Stromal cell of bone marrow (primary cell): ENCODE measurements at regions not wholly inside any gene's neighbourhood (a gene's known extent, or its start where the extent isn't known, plus 50 kb on each side); places are given as distances from the start of the nearest gene placed in this dataset.
A peak's percentile ranks its signal among the peaks of the same experiment; 100 is the strongest.
"Not testable (repeated sequence)": the region's sequence is repeated elsewhere in the genome, so short reads cannot be mapped to it uniquely, and the experiment has no call there.

Source experiments
- DNase-seq: peaks from one replicate; pipeline ENCODE4 v3.0.0-alpha.2; 2012; ENCODE audit warnings: low read depth

DNA sequence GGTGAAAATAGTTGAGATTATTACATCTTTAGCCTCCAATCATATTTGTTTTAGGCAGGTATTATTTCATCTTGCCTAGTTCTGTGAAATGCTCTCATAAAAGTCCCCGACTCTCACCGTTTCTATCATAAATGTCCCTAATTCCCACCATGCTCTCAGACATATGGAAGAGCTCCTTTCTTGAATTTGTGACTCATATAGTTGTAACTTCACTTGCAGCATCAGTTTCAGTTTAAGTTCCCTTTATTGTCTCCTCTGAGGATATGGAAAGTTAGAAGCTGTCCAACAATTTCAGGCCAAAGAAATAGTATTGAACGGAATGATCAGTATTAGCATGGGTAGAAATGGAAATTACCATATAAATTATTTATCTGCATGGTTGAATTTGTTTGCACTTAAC is 187.5 kb upstream of the NR4A3 start:
- no peak for DNase-seq

DNA sequence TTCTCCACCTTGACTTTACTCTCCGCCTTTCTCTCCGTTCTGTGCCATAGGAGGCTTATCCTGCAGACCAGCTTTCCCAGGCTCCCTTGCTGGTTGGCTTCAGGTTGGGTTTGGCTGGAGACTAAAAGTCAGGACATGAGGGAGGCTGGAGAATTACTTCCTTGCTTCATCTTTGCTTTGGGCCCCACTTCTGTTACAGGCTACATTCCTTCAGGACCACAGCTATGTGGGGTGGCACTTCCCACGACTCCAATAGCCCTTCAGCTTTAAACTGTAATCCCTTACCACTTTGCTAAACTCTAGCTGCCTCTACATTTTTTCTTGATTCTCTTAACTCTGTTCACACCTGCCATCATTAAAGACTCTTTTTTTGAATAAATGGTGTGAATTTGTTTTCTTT is 186.7 kb upstream of the NR4A3 start:
- DNase-seq = peak; percentile 5

DNA sequence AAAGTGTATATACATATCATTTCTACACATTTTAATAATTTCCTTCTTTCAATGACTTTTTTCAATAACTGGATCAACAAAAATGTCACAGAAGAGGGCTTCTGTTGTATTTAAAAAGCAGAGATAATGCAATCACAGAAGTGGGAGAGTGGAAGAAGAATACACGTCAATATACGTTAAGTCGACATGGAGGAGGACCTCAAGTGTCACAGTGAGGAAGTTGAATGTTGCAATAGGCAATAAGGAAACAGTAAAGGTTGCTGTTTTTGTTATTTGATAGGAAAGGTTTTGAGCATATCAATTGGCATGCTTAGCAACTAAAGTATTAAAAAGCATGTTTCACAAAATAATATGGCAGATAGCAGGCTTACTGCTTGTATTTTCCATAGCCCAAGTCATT is 184.0 kb upstream of the NR4A3 start:
- no peak for DNase-seq

DNA sequence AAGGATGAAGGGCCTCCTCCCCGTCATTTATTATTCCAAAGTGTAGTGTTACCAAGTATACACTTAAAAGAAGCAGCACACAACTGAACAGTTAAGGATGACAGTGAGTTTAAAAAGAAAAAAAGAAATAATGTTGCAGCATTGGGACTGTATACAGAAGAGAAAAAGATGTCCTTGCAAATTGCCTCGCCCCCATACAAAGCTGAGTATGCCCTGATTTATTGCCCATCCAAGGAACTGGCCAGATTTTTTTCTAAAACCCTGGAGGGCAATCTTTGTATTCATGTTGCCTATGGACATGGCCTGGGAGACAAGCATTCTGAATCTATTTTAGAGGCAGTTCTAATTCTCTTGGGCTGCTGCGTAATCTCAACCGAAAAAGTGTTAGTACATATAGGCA is 182.7 kb upstream of the NR4A3 start:
- DNase-seq = no peak

DNA sequence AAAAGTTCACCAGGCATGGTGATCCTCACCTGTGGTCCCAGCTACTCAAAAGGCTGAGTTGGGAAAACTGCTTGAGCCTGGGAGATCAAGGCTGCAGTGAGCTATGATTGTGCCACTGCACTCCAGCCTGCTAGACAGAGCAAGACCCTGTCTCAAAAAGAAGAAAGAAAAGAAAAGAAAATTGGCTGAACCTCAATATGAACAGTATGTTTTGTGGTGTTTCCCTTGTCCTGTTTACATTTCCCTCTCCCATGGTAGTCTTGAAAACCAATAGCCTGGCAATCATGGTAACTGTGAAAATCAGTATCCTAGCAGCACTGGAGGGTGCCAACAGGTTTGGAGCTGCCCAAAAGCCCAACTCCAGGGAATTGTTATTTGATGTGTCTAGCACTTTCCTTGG is 174.1 kb upstream of the NR4A3 start:
- DNase-seq = no peak

DNA sequence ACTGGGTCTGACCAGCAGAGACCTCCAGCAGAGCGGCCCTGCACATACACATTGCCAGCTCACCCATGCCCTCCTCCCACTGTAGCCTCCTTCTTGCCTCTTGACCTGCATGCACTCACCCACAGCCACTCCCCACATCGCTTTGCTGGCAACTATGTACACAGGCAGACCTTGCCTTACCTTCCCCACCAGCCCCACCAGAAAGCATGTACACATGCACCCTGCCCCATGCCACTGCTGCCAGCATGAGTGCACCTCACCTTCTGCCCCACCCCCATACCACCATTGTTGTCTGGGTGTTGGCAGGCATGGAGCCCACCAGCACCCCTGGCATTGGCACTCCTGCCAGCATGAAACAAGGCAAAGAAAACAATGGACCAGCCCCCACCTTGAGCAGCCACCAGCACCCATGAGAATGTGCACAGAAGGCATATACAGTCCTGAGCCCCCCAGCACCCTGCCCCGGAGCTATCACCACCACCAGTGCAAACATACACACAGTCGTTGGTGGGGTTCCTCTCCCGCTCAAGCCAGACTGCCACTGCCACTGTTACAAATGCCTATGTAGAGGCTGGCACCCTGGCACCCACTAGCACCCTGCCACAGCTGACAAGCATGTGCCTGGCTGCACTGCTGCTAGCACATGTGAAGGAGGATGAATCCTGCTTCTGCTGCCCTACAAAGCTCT is 171.4 kb upstream of the NR4A3 start:
- no peak for DNase-seq

DNA sequence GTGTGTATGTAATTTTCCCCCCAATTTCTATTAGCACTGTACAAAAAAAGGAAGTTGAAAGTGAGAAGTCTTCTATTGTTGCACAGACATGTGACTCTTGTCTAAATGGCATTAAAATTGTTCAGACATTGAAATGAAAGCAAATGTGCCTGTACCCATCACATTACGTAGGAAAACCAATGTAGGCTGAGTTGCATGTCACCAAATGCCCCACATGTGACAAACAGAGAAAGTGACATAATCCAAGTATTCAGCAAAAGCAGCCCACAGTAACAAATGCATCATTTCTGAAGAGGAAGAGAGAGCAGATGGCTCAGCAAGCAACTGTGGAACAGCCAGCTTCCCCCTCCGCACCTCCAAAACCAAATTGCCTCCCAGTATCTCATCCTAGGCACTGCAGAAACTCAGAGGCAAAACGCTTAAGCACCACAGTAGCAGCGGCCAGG is 161.5 kb upstream of the NR4A3 start:
- DNase-seq = no peak

DNA sequence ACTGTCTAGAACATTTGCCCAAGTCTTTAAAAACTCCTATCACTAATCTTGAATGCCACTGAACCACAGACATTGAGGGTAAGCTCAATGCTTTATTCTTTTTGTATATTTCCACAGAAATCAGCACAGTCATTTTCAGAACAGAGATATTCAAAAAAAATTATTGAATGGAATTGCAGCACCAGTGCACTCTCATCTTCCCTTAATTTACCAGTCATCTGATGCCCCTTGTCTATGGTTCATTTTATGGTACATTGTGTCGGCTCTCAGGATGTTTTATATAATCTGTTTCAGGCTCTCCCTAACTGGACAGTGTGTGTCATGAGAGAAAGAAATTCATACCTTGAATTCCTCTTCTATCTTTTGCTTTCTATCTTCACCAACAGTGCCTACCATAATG is 158.4 kb upstream of the NR4A3 start:
- no peak for DNase-seq

DNA sequence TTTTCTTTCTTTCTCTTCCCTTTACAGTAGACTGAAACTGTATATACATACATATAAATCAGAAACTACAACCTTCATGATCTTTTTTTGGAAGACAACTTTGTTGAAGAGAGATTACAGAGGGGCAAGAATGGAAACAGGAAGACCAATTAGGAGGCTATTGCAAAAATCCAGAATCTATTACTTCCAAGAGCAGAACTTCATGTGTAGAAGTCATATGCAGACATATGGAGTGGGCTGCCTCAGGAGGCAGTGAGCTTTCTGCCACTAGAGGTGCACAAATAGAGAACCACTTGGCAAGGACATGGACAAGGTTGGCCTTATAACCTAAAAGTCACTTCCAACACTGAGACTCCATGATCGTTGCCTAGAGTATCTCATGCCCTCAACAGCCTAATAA is 157.8 kb upstream of the NR4A3 start:
- DNase-seq = no peak

DNA sequence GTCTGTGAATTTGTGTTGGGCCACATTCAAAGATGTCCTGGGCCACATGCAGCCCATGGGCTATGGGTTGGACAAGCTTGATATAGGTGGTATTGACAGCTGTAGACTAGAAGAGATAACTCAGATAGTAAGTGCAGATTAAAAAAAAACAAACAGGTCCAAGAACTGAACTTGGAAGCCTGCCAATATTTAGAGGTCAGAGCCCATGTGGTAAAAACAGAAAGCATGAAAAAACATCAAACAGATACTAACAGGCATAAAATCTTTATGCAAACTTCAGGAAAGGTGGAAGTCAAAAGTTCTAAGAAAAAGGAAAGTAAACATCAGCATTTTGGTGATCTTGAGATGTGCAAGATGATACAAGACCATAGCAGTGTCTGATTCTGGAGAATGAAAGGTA is 155.1 kb upstream of the NR4A3 start:
- no peak for DNase-seq

GRCh38 chr9:99670886-99671285 is 150.8 kb upstream of the NR4A3 start:
- not testable (repeated sequence) for DNase-seq

DNA sequence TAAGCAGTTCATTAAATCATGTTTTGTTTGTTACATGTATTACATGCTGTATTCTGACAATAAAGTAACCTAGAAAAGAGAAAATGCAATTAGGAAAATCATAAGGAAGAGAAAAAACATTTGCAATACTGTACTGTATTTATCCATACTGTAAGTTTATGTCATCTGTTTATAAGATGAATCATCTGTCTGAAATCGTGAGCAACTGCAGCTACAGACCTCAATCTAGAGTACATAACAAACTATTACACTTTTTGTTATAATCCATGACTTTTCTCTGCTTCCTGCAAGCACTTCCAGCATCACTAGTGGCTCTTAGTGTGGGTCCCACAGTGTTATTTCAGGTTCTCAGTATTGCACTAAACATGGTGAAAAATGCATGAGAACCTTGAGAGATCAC is 144.4 kb upstream of the NR4A3 start:
- peak; percentile 17 for DNase-seq

DNA sequence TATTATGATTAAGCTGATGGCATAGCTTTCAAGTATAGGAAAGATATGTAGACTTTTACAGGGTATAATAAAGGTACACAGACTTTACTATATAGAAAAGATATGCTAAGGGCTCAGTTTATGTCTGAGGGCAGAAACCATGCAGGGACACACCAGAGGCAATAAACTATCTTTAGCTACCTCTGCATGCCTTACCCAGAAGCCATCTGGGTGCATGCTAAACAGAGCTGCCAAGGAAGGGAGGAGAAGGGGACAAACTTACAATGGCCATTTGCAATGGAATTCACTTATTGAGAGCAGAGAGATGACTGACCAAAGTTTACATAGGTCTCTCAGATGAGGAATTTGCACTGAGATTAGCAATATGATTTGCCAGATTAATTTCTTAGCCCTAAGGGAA is 143.1 kb upstream of the NR4A3 start:
- no peak for DNase-seq

GRCh38 chr9:99680191-99680590 is 141.5 kb upstream of the NR4A3 start:
- DNase-seq = peak; percentile 66

DNA sequence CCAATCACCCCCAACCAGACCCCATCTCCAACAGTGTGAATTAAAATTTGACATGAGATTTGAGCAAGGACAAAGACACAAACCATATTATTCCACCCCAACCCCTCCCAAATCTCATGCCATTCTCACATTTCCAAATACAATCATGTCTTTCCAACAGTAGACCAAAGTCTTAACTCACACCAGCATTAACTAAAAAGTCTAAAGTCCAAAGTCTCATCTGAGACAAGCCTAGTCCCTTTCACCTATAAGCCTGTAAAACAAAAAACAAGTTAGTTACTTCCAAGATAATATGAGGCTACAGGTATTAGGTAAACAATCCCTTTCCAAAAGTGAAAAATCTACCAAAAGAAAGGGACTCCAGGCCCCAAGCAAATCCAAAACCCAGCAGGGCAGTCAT is 140.6 kb upstream of the NR4A3 start:
- DNase-seq = no peak

DNA sequence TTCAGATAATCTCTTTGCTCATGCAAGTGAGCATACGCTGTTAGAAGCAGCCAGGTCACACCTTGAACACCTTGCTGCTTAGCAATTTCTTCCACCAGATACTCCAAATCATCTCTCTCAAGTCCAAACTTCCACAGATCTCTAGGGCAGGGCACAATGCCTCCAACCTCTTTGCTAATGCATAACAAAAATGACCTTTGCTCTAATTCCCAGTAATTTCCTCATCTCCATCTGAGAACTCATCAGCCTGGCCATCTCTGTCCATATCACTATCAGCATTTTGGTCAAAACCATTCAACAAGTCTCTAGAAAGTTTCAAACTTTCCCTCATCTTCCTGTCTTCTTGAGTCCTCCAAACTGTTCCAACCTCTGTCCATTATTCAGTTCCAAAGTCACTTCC is 139.3 kb upstream of the NR4A3 start:
- no peak for DNase-seq

- DNase-seq = no peak
Measured at GRCh38 chr9:99682870-99683269, 138.8 kb upstream of the NR4A3 start.

DNA sequence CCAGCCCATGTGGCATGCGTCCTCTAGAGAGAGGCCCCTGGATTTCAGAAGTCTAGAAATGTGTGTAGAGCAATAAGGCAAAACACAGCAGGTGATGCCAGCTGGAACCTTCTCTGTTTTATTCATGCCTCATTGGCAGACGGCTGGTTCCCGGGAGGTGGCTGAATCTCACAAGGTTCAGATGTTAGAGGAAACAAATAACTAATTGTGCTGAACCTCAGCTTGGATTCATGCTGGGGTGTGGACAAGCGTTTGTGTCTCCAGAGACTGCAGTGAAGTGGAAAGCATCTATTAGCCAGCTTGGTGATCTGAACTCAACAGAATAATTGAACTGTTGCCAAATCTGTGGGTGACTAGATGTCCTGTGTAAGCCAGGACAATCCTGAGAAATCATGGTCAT is 131.1 kb upstream of the NR4A3 start:
- DNase-seq = no peak

GRCh38 chr9:99693888-99694287 is 127.8 kb upstream of the NR4A3 start:
- DNase-seq = no peak

DNA sequence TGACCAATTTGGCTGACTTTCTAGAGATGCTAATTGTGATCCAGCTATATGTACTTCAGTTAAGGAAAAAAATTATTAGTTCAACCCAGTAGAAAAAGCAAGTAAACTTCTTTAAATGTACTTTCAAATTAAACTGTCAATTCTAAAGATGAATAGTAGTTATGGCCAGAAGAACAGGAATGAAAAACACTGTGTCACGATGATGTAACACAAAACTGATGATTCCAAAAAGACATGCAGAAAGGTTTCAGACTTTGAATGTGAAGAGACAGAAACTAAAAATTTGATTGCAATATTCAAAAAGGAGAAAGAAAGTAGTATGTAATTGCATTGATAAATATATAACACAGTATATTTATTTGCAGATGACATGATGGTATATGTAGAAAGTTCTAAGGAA is 127.3 kb upstream of the NR4A3 start:
- DNase-seq = no peak

GRCh38 chr9:99699396-99699795 is 122.3 kb upstream of the NR4A3 start:
- DNase-seq = no peak

- DNase-seq = no peak
Measured at GRCh38 chr9:99712214-99712613, 109.5 kb upstream of the NR4A3 start.

GRCh38 chr9:99713838-99714306 is 107.8 kb upstream of the NR4A3 start:
- DNase-seq = no peak

- DNase-seq = no peak
Measured at GRCh38 chr9:99718631-99719030, 103.1 kb upstream of the NR4A3 start.
